HCT116 (cell line): ENCODE measurements at regions not wholly inside any gene's neighbourhood (a gene's known extent, or its start where the extent isn't known, plus 50 kb on each side); places are given as distances from the start of the nearest gene placed in this dataset.

Experiments used
- ATAC-seq: fragments of 200-7000 bp; cut with Tn5 transposase; 2 replicates; pipeline ENCODE4 v1.9.1; 2020; ENCODE audit warnings: mild to moderate bottlenecking, moderate library complexity
- BruUV-seq: library from RNA; stranded (reverse); fragments of 400-500 nt; replicated peaks from 2 replicates; lab custom pipeline; 2021; lab: Mats Ljungman, UMichigan
- CTCF ChIA-PET: fragments of 300-600 bp; sonication (Branson Sonifier 250); formaldehyde crosslinking; loops from one replicate; lab custom pipeline; 2021; ENCODE audit warnings: antibody characterized with exemption; lab: Charles Lee
- POLR2A ChIA-PET: fragments of 300-600, 350-600 bp; sonication (Branson Sonifier 250); formaldehyde crosslinking; loops from one replicate; lab custom pipeline; 2021; ENCODE audit warnings: antibody characterized with exemption; lab: Charles Lee
- RAD21 ChIA-PET, 2 experiments: fragments of 300-600 bp; sonication (Branson Sonifier 250); formaldehyde crosslinking; loops; one replicate each; lab custom pipeline; 2023; ENCODE audit warnings: low total read pairs in 2 of 2; ENCODE audit not compliant: uncharacterized antibody in 2 of 2, unreplicated experiment in 2 of 2, low non-redundant PET in 1 of 2; lab: Charles Lee
- DNase-seq: peaks from one replicate; pipeline ENCODE4 v3.0.0-alpha.2; 2010; ENCODE audit warnings: low read depth, low spot score
- H2AFZ ChIP-seq: fragments of 200-600 bp; shearing (Covaris generic), sonication (generic); 2 replicates; pipeline ENCODE4 v1.6.1; 2017; ENCODE audit warnings: low read depth, mixed run types, mixed read lengths, antibody characterized with exemption, low read length; ENCODE audit not compliant: poor library complexity, severe bottlenecking
- H3K27ac ChIP-seq: 2 replicates; pipeline ENCODE4 v1.5.1; 2012; ENCODE audit warnings: low read depth, low read length
- H3K27me3 ChIP-seq: fragments of 200-600 bp; sonication (generic); 2 replicates; pipeline ENCODE4 v1.6.1; 2016; ENCODE audit warnings: mixed run types, low read length, mixed read lengths; ENCODE audit not compliant: insufficient read depth
- H3K36me3 ChIP-seq, 2 experiments: fragments of 200-500 bp in 1 of 2; fragments of 200-600 bp in 1 of 2; sonication (Bioruptor generic) in 1 of 2; sonication (generic) in 1 of 2; 2 replicates each; pipeline versions ENCODE4 v1.5.1 to v1.6.1; 2014 to 2016; ENCODE audit warnings: low read length in 2 of 2, inconsistent platforms in 1 of 2, mixed read lengths in 1 of 2, mixed run types in 1 of 2; ENCODE audit not compliant: insufficient read depth in 2 of 2, control insufficient read depth in 1 of 2
- H3K4me1 ChIP-seq, 2 experiments: fragments of 200-600 bp in 1 of 2; sonication (generic) in 1 of 2; 2 replicates each; pipeline versions ENCODE4 v1.5.1 to v1.6.1; 2012 to 2017; ENCODE audit warnings: low read length in 2 of 2, inconsistent platforms in 1 of 2, mild to moderate bottlenecking in 1 of 2, mixed read lengths in 1 of 2, mixed run types in 1 of 2, moderate library complexity in 1 of 2; ENCODE audit not compliant: insufficient read depth in 2 of 2, control insufficient read depth in 1 of 2
- H3K4me2 ChIP-seq: fragments of 200-600 bp; sonication (generic); 2 replicates; pipeline ENCODE4 v1.6.1; 2017; ENCODE audit warnings: mixed run types, low read length, mixed read lengths
- H3K4me3 ChIP-seq, 2 experiments: fragments of 200-600 bp in 1 of 2; sonication (generic) in 1 of 2; replicated peaks in 1 of 2; 2 replicates each; pipeline ENCODE4 v1.5.1; 2011 to 2016; ENCODE audit warnings: low read length in 2 of 2, control low read depth in 1 of 2, low read depth in 1 of 2, mild to moderate bottlenecking in 1 of 2, mixed read lengths in 1 of 2, mixed run types in 1 of 2
- H3K79me2 ChIP-seq: fragments of 200-600 bp; sonication (generic); 2 replicates; pipeline ENCODE4 v1.6.1; 2017; ENCODE audit warnings: mild to moderate bottlenecking, mixed run types, low read length, moderate library complexity, mixed read lengths; ENCODE audit not compliant: insufficient read depth
- H3K9ac ChIP-seq: fragments of 200-600 bp; sonication (generic); 2 replicates; pipeline ENCODE4 v1.6.1; 2016; ENCODE audit warnings: low read length, mixed read lengths
- H3K9me2 ChIP-seq: fragments of 200-600 bp; sonication (generic), shearing (Covaris generic); 2 replicates; pipeline ENCODE4 v1.6.1; 2017; ENCODE audit warnings: mixed run types, mild to moderate bottlenecking, moderate library complexity; ENCODE audit not compliant: insufficient read depth
- H3K9me3 ChIP-seq, 2 experiments: fragments of 200-500 bp in 1 of 2; fragments of 200-600 bp in 1 of 2; sonication (Bioruptor generic) in 1 of 2; sonication (generic) in 1 of 2; 2 replicates each; pipeline ENCODE4 v1.6.1; 2014 to 2017; ENCODE audit warnings: low read length in 2 of 2, mixed read lengths in 2 of 2, inconsistent platforms in 1 of 2, low read depth in 1 of 2, mild to moderate bottlenecking in 1 of 2, mixed run types in 1 of 2, moderate library complexity in 1 of 2; ENCODE audit not compliant: control insufficient read depth in 1 of 2, insufficient read depth in 1 of 2
- H4K20me1 ChIP-seq: fragments of 200-600 bp; sonication (generic), shearing (Covaris generic); 2 replicates; pipeline ENCODE4 v1.6.1; 2017; ENCODE audit warnings: mixed run types, mild to moderate bottlenecking, moderate library complexity; ENCODE audit not compliant: insufficient read depth
- ATF3 ChIP-seq: IDR thresholded peaks from 2 replicates; pipeline ENCODE4 v1.6.1; 2012
- CBX3 ChIP-seq: IDR thresholded peaks from 2 replicates; pipeline ENCODE4 v1.6.1; 2012; ENCODE audit warnings: low read depth
- ELF1 ChIP-seq: IDR thresholded peaks from 2 replicates; pipeline ENCODE4 v1.6.1; 2012; ENCODE audit warnings: low read depth, borderline replicate concordance
- FOSL1 ChIP-seq: IDR thresholded peaks from 2 replicates; pipeline ENCODE4 v1.6.1; 2012; ENCODE audit warnings: low read depth
- POLR2AphosphoS5 ChIP-seq: IDR thresholded peaks from 2 replicates; pipeline ENCODE4 v1.6.1; 2011; ENCODE audit warnings: mild to moderate bottlenecking, low read depth, low read length, moderate library complexity
- SP1 ChIP-seq: IDR thresholded peaks from 2 replicates; pipeline ENCODE4 v1.6.1; 2012; ENCODE audit warnings: low read depth
- TCF7L2 ChIP-seq: IDR thresholded peaks from 2 replicates; pipeline ENCODE4 v1.7.0; 2011; ENCODE audit warnings: borderline replicate concordance, inconsistent platforms; ENCODE audit not compliant: insufficient read depth, insufficient read length; ENCODE audit errors: extremely low read depth
- intact Hi-C: fragments of 100-400 bp; cut with micrococcal nuclease; formaldehyde crosslinking; loops from 2 replicates; pipeline ENCODE4 v1.10.0; 2022
- TF ChIP-seq, protein P1 (sequence below), 3 experiments: fragments of 200-600 bp in 1 of 3; sonication (generic) in 1 of 3; IDR thresholded peaks in 2 of 3; conservative IDR thresholded peaks in 1 of 3; 2 replicates each; pipeline ENCODE4 v1.5.1; 2012 to 2017; ENCODE audit warnings: low read depth in 2 of 3, low read length in 2 of 3, antibody characterized with exemption in 1 of 3, borderline replicate concordance in 1 of 3, control low read depth in 1 of 3, mild to moderate bottlenecking in 1 of 3, mixed read lengths in 1 of 3, mixed run types in 1 of 3, moderate library complexity in 1 of 3; ENCODE audit not compliant: insufficient read depth in 1 of 3

DNA sequence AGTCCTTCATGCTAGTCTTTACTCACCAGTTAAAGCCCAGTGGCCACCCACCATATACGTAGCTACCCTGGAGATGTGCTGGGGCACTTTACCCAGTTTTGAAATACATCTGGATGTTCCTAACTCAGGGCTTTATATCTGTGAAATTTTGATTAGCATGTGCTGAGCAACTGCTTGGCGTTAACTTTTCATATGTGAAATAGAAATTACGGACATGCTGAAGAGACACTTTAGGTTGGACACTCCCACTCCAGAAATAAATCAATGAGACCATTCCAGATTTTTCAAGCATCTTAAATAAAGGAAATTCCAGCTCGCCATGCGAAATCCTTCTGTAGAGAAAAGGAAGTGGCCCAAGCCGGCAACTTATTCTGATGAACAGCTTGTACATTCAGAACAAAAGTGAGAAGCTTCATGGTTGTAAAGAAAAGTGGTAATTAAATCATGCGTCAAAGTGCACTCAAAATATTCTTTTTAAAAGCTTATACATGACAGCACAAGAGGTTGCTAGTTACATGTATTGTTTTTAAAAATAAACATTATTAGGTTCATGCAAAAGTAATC, 153.5 kb upstream of the ITGB1 start:
- no peak for DNase-seq
- ChIA-PET POLR2A (no interaction called here), RAD21 (no interaction called here), CTCF (no interaction called here)
- H3K4me3 ChIP-seq = no peak overlapping the region
- H3K9me2 ChIP-seq = no peaks in the 10 kb centered on the region
- TF ChIP-seq FOSL1 = no peak
- TF ChIP-seq, protein P1, sequence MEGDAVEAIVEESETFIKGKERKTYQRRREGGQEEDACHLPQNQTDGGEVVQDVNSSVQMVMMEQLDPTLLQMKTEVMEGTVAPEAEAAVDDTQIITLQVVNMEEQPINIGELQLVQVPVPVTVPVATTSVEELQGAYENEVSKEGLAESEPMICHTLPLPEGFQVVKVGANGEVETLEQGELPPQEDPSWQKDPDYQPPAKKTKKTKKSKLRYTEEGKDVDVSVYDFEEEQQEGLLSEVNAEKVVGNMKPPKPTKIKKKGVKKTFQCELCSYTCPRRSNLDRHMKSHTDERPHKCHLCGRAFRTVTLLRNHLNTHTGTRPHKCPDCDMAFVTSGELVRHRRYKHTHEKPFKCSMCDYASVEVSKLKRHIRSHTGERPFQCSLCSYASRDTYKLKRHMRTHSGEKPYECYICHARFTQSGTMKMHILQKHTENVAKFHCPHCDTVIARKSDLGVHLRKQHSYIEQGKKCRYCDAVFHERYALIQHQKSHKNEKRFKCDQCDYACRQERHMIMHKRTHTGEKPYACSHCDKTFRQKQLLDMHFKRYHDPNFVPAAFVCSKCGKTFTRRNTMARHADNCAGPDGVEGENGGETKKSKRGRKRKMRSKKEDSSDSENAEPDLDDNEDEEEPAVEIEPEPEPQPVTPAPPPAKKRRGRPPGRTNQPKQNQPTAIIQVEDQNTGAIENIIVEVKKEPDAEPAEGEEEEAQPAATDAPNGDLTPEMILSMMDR (IDR thresholded peaks at IDR 0.05 in 2 of 3, conservative IDR thresholded peaks at IDR 0.05 in 1 of 3; ENCODE audit: borderline replicate concordance in 1 of 3, insufficient read depth in 1 of 3, low read depth in 2 of 3, low read length in 2 of 3) = no peak
- no peak for TF ChIP-seq TCF7L2
- TF ChIP-seq CBX3 = no peak
- TF ChIP-seq POLR2AphosphoS5 = no peak
- TF ChIP-seq SP1 = no peak
- H4K20me1 ChIP-seq = no peaks in the 10 kb centered on the region
- H3K4me1 ChIP-seq = peaks cover 0 to 6% of the 10 kb centered on the region in 2 experiments; a peak in 1 of 4 replicates
- no peaks in the 10 kb centered on the region for H3K36me3 ChIP-seq
- ATAC-seq = no peak
- no peaks in the 10 kb centered on the region for H3K27me3 ChIP-seq
- H2AFZ ChIP-seq = no peak overlapping the region
- no TSS peak for BruUV-seq
- H3K79me2 ChIP-seq = no peaks in the 10 kb centered on the region
- intact Hi-C loops = no loop called here
- H3K9ac ChIP-seq = no peak overlapping the region
- no peak overlapping the region for H3K4me2 ChIP-seq
- no peaks in the 10 kb centered on the region for H3K9me3 ChIP-seq
- no peak overlapping the region for H3K27ac ChIP-seq

DNA sequence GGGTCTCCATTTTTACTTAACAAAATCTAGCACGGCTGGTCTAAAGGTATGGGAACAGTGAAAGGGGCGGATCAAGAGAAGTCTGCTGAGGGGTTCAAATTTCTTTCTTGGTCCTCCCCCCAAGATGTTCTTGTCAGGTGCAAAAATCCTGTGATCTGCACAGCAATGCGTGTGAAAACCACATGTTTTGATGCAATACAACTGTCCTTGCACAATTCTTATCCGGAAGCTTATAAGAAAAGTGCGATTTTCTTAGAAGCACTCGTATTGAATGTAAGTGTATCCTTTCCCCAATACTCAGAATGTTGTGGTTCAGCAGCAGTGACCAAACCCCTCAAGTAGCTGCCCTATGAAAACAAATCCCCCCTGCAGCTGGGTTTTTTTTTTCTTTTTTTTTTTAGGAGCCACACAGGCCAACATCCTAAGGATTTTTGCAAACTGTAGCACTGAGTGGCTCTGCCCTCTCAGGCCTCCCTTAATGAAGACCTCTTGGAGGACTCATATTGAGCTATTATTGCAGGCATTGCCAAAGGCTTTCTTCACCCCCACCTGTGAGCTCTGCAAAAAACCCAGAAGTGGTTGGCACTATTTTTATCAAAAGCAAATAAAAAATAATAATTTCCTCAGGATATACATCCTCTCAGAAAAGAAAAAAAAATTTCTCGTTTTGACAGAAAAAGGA, 151.9 kb upstream of the ITGB1 start:
- Histone ChIP-seq H3K79me2 (no peaks in the 10 kb centered on the region), H3K4me3 (no peak overlapping the region)
- POLR2A ChIA-PET = no interaction called here
- TF ChIP-seq, protein P1 (IDR thresholded peaks at IDR 0.05 in 2 of 3, conservative IDR thresholded peaks at IDR 0.05 in 1 of 3; ENCODE audit: borderline replicate concordance in 1 of 3, insufficient read depth in 1 of 3, low read depth in 2 of 3, low read length in 2 of 3) = no peak
- TF ChIP-seq ELF1 = no peak
- no peak for TF ChIP-seq ATF3
- TF ChIP-seq, all 23 proteins: peak for 0
- H2AFZ ChIP-seq = no peak overlapping the region
- no peaks in the 10 kb centered on the region for H3K27me3 ChIP-seq
- H4K20me1 ChIP-seq = no peaks in the 10 kb centered on the region
- H3K36me3 ChIP-seq = no peaks in the 10 kb centered on the region
- H3K9me3 ChIP-seq = no peaks in the 10 kb centered on the region
- RAD21 ChIA-PET = no interaction called here
- peaks cover 0 to 6% of the 10 kb centered on the region in 2 experiments; a peak in 1 of 4 replicates for H3K4me1 ChIP-seq
- ATAC-seq (no peak), DNase-seq (no peak)
- no peak overlapping the region for H3K27ac ChIP-seq
- intact Hi-C loops = no loop called here
- H3K9me2 ChIP-seq = no peaks in the 10 kb centered on the region
- H3K4me2 ChIP-seq = no peak overlapping the region
- BruUV-seq = no TSS peak
- no peak overlapping the region for H3K9ac ChIP-seq
- CTCF ChIA-PET = no interaction called here
